ENCODE measurements at regions not wholly inside any gene's neighbourhood (a gene's known extent, or its start where the extent isn't known, plus 50 kb on each side); places are given as distances from the start of the nearest gene placed in this dataset.

DNA sequence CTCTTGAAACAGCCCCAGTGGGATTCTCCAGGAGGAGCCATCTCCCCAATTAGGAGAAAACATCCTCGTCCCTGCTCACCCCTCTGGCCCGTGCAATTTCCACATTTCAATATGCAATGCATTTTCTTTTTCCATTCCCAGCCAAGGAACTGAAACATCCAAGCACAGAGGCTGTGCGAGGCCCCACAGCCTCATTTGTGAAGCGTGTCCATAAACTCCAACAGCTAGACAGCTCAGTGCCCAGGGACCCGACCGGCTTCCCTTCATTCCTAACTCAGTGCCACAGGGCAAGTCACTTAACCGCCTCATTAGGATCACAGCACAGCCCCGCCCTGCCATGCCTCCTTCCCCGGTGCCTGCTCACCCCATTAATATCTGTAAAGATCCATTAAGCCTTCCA is 204.2 kb upstream of the IGF1R start:
- Mint-ChIP-seq H3K4me1 (no peaks in the 10 kb centered on the region), H3K4me3 (no peak overlapping the region), H3K27me3 (peaks cover 45% of the 10 kb centered on the region)

DNA sequence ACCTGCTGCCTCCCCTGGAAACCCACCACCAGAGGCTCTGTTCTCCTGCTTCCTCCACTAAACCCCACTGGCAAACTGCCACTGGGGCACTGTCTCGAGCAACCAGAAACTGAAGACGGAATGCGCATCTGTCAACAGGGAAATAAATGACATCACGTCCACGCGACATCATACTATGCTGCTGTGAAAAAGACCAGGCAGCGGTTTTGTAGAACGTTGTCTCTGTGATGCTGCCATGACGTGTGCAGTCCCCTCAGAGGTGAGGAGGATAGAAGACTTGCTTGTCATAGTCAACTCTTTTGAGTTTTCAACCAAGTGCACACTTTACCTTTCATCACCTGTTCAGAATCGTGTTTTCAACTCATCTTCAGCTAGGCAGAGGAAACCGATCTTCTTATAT is 203.0 kb upstream of the IGF1R start:
- Mint-ChIP-seq H3K4me3 (no peak overlapping the region), H3K4me1 (no peaks in the 10 kb centered on the region), H3K27ac (no peak overlapping the region), H3K36me3 (ENCODE audit: low read depth) (no peaks in the 10 kb centered on the region), H3K27me3 (peaks cover 44% of the 10 kb centered on the region)
- DNase-seq (no peak), ATAC-seq (no peak)
- no peaks in the 10 kb centered on the region for H3K9me3 ChIP-seq (ENCODE audit: control insufficient read depth, low read length, poor library complexity, severe bottlenecking)

More for the DNA sequence above, 204.2 kb upstream of the IGF1R start:
- Mint-ChIP-seq H3K36me3 (ENCODE audit: low read depth) (no peaks in the 10 kb centered on the region), H3K27ac (no peak overlapping the region)
- ATAC-seq (no peak), DNase-seq (no peak)
- no peaks in the 10 kb centered on the region for H3K9me3 ChIP-seq (ENCODE audit: control insufficient read depth, low read length, poor library complexity, severe bottlenecking)

DNA sequence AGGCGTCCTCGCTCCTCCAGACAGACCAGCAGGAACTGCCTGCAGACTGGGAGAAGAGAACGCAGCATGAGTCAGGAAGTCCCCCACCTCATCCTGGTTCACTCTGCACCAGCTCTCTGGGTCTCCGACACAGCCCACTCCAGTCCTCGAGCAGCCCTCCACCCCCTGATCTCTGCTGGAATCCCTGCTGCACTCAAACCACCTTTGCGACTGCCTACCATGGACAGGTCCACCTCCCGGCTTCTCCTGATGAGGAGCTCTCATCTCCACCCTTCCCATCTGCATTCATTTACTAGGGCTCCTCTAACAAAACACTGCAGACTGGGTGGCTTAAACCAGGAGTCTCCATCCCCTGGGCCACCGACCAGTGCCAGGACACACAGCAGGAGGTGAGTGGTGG is 202.3 kb upstream of the IGF1R start:
- DNase-seq (no peak), ATAC-seq (no peak)
- Mint-ChIP-seq H3K36me3 (ENCODE audit: low read depth) (no peaks in the 10 kb centered on the region), H3K4me1 (no peaks in the 10 kb centered on the region), H3K27me3 (peaks cover 49% of the 10 kb centered on the region), H3K27ac (no peak overlapping the region), H3K4me3 (no peak overlapping the region)
- no peaks in the 10 kb centered on the region for H3K9me3 ChIP-seq (ENCODE audit: control insufficient read depth, low read length, poor library complexity, severe bottlenecking)

DNA sequence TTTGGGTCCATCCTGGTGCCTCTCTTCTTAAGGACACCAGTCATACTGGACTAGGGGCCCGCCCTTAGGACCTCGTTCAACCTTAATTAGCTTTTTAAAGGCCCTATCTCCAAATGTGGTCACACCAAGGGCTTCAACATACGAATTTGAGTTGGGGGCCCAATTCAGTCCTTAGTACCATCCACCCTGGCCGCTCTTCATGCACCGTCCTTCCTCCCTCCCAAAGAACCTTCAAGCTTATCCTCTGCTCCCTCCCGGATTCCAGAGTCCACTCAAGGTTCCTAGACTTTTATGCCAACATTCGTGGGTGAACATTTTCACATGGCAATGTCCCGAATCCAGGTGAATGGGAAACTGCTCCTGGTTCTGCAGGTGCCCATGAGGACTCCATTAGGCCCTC is 201.3 kb upstream of the IGF1R start:
- no peak for ATAC-seq
- Mint-ChIP-seq H3K36me3 (ENCODE audit: low read depth) (no peaks in the 10 kb centered on the region), H3K27ac (no peak overlapping the region), H3K4me1 (no peaks in the 10 kb centered on the region), H3K27me3 (peaks cover 49% of the 10 kb centered on the region), H3K4me3 (no peak overlapping the region)
- no peaks in the 10 kb centered on the region for H3K9me3 ChIP-seq (ENCODE audit: control insufficient read depth, low read length, poor library complexity, severe bottlenecking)
- no peak for DNase-seq

DNA sequence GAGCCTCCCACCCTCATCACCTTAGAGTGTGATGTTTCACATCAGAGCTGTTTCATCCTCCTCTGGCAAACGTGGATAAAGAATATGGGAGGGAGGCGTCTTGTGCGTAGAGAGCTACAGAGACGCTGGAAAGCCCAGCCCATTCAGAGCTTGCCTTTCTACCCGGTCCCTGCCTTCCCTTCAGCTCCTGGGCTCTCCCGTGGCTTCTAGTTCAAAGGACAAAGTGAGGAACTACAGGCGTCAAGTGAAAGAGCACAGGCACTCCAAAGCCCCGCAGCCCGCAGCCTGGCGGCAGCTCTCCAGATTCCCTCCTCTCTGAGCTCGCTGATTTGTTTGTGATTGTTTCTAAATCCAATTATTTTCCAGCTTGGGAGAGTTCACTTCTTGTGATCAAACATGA is 197.1 kb upstream of the IGF1R start:
- no peak overlapping the region for H3K4me3 Mint-ChIP-seq
- H3K9me3 ChIP-seq (ENCODE audit: control insufficient read depth, low read length, poor library complexity, severe bottlenecking) = no peaks in the 10 kb centered on the region
- H3K36me3 Mint-ChIP-seq (ENCODE audit: low read depth) = no peaks in the 10 kb centered on the region
- peaks cover 36% of the 10 kb centered on the region for H3K27me3 Mint-ChIP-seq
- no peak for DNase-seq
- no peaks in the 10 kb centered on the region for H3K4me1 Mint-ChIP-seq
- H3K27ac Mint-ChIP-seq = no peak overlapping the region
- ATAC-seq = no peak

DNA sequence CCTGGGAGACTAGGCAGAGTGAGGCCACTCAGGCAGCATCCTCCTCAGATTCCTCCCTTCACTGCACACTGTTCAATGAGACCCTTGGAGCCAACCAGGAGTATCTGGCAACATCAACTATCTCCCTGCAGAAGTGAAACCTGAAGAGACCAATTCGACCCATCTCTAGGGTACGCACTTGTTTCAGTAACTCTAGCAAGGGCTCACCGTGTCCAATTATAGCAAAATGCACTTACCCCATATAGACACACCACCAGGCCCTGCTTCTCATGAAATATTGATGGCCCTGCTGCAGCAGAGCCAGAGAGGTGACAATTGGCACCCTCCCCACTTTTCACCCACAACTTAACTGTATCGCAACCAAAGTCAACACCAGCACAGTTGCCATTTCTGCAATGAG is 196.1 kb upstream of the IGF1R start:
- no peak for ATAC-seq
- Mint-ChIP-seq H3K27ac (no peak overlapping the region), H3K36me3 (ENCODE audit: low read depth) (no peaks in the 10 kb centered on the region), H3K27me3 (peaks cover 35% of the 10 kb centered on the region), H3K4me1 (no peaks in the 10 kb centered on the region), H3K4me3 (no peak overlapping the region)
- no peak for DNase-seq
- no peaks in the 10 kb centered on the region for H3K9me3 ChIP-seq (ENCODE audit: control insufficient read depth, low read length, poor library complexity, severe bottlenecking)

DNA sequence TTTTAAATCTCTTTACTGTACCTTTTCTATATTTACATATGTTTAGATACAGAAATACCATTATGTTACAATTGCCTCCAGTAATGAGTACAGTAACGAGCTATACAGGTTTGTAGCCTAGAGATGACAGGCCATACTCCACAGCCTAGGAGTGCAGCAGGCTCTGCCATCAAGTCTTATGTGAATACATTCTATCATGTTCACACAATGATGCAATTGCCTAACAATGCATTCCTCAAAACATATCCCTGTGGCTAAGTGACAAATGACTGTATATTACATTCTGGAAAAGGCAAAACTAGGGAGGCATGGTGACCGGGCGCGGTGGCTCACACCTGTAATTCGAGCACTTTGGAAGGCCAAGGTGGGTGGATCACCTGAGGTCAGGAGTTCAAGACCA is 192.4 kb upstream of the IGF1R start:
- DNase-seq (no peak), ATAC-seq (no peak)
- Mint-ChIP-seq H3K27me3 (peaks cover 42% of the 10 kb centered on the region), H3K36me3 (ENCODE audit: low read depth) (no peaks in the 10 kb centered on the region), H3K4me3 (no peak overlapping the region), H3K4me1 (no peaks in the 10 kb centered on the region), H3K27ac (no peak overlapping the region)
- H3K9me3 ChIP-seq (ENCODE audit: control insufficient read depth, low read length, poor library complexity, severe bottlenecking) = no peaks in the 10 kb centered on the region

DNA sequence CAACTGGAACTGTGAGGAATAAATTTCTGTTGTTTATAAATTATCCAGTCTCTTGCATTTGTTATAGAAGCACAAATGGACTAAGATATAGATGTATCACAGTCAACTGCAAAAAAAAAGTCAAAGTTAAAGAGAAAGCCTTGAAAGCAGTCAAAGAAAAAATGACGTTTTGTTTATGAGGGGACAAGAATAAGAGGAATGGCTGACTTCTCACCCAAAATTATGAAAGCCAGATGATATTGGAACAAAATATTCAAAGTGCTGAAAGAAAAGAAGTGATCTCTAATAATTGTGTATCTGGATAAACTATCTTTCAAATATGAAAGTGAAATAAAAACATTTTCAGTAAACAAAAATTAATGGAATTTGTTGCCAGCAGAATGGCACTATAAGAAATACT is 171.8 kb upstream of the IGF1R start:
- Mint-ChIP-seq H3K4me1 (no peaks in the 10 kb centered on the region), H3K27me3 (peaks cover 4% of the 10 kb centered on the region), H3K27ac (no peak overlapping the region), H3K4me3 (no peak overlapping the region), H3K36me3 (ENCODE audit: low read depth) (no peaks in the 10 kb centered on the region)
- no peak for DNase-seq
- H3K9me3 ChIP-seq (ENCODE audit: control insufficient read depth, low read length, poor library complexity, severe bottlenecking) = no peaks in the 10 kb centered on the region
- no peak for ATAC-seq

DNA sequence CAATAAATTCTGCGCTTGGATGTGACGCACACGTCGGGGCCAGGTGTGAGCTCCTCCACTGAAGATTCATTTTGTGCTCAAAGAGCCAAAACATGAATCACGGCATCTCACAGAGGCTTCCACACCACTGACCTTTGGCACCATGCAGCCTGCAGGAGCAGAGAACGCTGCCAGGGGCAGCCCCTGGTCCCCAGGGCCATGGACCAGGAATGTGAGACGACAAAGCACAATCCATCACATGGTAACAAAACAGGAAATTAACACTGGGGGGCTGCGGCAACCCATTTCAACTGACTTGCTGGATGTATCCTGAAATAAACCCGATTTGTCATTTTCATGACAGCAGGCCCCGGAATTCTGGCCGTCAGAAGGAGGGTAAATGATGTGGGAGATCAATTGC is 167.5 kb upstream of the IGF1R start:
- Mint-ChIP-seq H3K36me3 (ENCODE audit: low read depth) (no peaks in the 10 kb centered on the region), H3K27ac (no peak overlapping the region), H3K4me1 (no peaks in the 10 kb centered on the region), H3K27me3 (peaks cover 4% of the 10 kb centered on the region), H3K4me3 (no peak overlapping the region)
- peaks cover 4% of the 10 kb centered on the region for H3K9me3 ChIP-seq (ENCODE audit: control insufficient read depth, low read length, poor library complexity, severe bottlenecking)
- DNase-seq (no peak), ATAC-seq (no peak)

DNA sequence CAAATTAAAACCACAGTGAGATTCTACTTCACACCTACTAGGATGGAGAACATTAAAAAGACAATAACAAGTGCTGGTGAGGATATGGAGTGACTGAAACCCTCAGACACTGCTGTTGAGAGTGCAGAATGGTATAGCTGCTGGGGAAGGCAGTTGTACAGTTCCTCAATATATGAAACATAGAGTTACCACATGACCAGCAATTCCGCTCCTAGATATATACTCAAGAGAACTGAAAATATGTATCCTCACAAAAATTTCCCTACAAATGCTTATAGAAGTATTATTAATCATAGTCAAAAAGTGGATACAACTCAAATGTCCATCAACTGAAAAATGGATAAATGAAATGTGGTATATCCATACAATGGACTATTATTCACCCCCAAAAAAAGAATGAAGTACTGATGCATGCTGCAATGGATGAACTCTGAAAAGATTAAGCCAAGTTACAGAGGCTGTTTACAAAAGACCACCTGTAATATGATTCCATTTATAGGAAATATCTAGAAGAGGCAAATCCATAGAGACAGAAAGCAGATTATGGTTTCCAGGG is 164.7 kb upstream of the IGF1R start:
- Mint-ChIP-seq H3K27me3 (peaks cover 13% of the 10 kb centered on the region), H3K27ac (no peak overlapping the region), H3K36me3 (ENCODE audit: low read depth) (no peaks in the 10 kb centered on the region), H3K4me3 (no peak overlapping the region), H3K4me1 (no peaks in the 10 kb centered on the region)
- peaks cover 4% of the 10 kb centered on the region for H3K9me3 ChIP-seq (ENCODE audit: control insufficient read depth, low read length, poor library complexity, severe bottlenecking)
- DNase-seq (no peak), ATAC-seq (no peak)

DNA sequence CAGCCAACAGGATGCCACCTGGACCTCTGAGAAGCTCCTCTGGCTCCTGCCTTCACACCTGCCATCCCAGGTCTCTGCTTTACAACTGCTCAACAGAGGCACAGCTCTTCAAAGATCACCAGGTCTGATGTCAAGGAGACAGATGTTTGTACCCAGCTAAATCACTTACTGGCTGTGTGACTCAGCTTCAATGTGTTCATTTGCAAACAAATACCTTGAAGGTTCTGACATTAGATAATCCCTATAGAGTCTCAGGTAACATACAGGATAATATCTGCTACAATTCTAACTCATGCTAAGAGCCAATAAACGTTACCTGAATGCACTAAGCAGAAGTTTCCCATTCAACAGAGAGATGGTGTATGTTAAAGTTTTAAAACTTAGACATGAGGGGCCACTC is 163.4 kb upstream of the IGF1R start:
- no peak for ATAC-seq
- no peak overlapping the region for H3K4me3 Mint-ChIP-seq
- no peak overlapping the region for H3K27ac Mint-ChIP-seq
- no peaks in the 10 kb centered on the region for H3K4me1 Mint-ChIP-seq
- no peak for DNase-seq
- H3K36me3 Mint-ChIP-seq (ENCODE audit: low read depth) = no peaks in the 10 kb centered on the region
- H3K9me3 ChIP-seq (ENCODE audit: control insufficient read depth, low read length, poor library complexity, severe bottlenecking) = peaks cover 4% of the 10 kb centered on the region
- H3K27me3 Mint-ChIP-seq = peaks cover 13% of the 10 kb centered on the region

DNA sequence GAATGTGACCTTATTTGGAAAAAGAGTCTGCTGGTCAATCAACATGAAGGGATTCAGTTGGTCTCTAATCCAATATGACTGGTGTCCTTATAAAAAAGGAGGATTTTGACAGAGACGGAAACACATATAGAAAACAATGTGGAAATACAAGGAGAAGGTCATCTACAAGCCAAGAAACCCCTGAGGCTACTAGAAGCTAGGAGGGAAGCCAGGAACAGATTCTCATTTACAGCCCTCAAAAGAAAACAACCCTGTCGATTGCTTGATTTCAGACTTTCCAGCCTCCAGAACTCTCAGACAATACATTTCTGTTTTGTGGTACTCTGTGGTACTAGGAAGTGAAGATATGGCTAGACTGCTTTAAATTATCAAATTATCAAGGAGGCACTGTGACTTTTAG is 162.9 kb upstream of the IGF1R start:
- no peak overlapping the region for H3K27ac Mint-ChIP-seq
- no peaks in the 10 kb centered on the region for H3K36me3 Mint-ChIP-seq (ENCODE audit: low read depth)
- no peak overlapping the region for H3K4me3 Mint-ChIP-seq
- no peak for ATAC-seq
- no peak for DNase-seq
- H3K9me3 ChIP-seq (ENCODE audit: control insufficient read depth, low read length, poor library complexity, severe bottlenecking) = peaks cover 4% of the 10 kb centered on the region
- H3K4me1 Mint-ChIP-seq = no peaks in the 10 kb centered on the region
- H3K27me3 Mint-ChIP-seq = peaks cover 13% of the 10 kb centered on the region

DNA sequence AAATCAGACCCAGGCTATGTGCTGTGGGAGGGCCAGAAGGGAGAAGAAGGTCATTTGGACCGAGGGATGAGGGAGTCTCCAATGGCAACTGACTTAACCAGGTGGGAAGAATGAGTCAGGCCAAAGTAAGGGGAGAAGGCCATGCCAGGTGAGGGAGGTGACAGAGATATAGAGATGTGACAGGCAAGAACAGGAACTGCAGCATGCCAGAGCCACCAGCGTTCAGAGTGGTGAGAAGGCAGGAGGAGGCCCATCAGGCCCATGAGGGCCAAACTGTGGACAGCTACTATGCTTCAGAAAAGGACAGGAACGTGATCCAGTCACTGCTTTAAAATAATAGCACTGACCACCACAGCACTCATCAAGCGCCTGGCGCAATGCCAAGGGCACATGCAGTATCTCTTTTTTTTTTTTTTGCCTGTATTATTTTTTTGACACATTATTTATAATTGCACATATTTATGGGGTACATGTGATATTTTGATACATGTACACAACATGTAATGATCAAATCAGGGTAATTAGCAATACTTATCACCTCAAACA is 154.3 kb upstream of the IGF1R start:
- Mint-ChIP-seq H3K27me3 (no peaks in the 10 kb centered on the region), H3K27ac (no peak overlapping the region), H3K4me3 (no peak overlapping the region), H3K36me3 (ENCODE audit: low read depth) (no peaks in the 10 kb centered on the region), H3K4me1 (no peaks in the 10 kb centered on the region)
- DNase-seq = no peak
- ATAC-seq = no peak
- no peaks in the 10 kb centered on the region for H3K9me3 ChIP-seq (ENCODE audit: control insufficient read depth, low read length, poor library complexity, severe bottlenecking)

DNA sequence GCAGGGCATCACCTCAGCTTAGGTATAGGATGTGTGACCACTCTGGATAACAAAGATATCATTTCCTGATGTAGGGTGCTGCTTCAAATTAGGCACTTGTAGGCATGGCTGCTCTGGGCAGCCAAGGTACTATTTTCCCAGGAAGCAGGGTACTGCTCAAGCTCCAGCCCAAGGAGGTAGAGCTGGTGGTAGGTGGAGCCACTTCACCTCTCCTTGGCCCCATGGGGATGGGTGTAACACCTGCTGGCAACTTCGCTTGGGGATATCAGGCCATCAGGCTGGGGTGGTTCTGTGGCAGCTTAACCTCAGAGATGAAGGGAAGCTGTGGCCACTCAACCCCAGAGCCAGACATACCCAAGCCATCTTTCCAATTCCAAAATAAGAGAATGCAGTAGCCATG is 147.1 kb upstream of the IGF1R start:
- DNase-seq (no peak), ATAC-seq (no peak)
- no peak overlapping the region for H3K27ac Mint-ChIP-seq
- no peaks in the 10 kb centered on the region for H3K9me3 ChIP-seq (ENCODE audit: control insufficient read depth, low read length, poor library complexity, severe bottlenecking)
- H3K27me3 Mint-ChIP-seq = peaks cover 43% of the 10 kb centered on the region
- no peaks in the 10 kb centered on the region for H3K4me1 Mint-ChIP-seq
- H3K36me3 Mint-ChIP-seq (ENCODE audit: low read depth) = no peaks in the 10 kb centered on the region
- H3K4me3 Mint-ChIP-seq = no peak overlapping the region

All from T-helper 17 cell (primary cell).